K562 (cell line): ENCODE measurements at regions not wholly inside any gene's neighbourhood (a gene's known extent, or its start where the extent isn't known, plus 50 kb on each side); places are given as distances from the start of the nearest gene placed in this dataset.

ENCODE experiments used
- ATAC-seq: fragments of 200-7000 bp; cut with Tn5 transposase; 3 replicates; pipeline ENCODE4 v1.9.1; 2020; ENCODE audit warnings: moderate library complexity
- BruUV-seq: library from RNA; stranded (reverse); fragments of 400-500 nt; replicated peaks from 2 replicates; lab custom pipeline; 2021; lab: Mats Ljungman, UMichigan
- CTCF ChIA-PET: fragments of 300-600 bp; formaldehyde crosslinking; extraction: SDS; loops from one replicate; lab custom pipeline; 2021; ENCODE audit warnings: low intra/inter-chr PET ratio; lab: Yijun Ruan, JAX
- POLR2A ChIA-PET: fragments of 300-600, 350-650 bp; sonication (Branson Sonifier 250); formaldehyde crosslinking; extraction: SDS; loops from one replicate; lab custom pipeline; 2021; ENCODE audit warnings: antibody characterized with exemption, inconsistent platforms; lab: Yijun Ruan, JAX
- DNase-seq, 4 experiments: peaks; one replicate each; pipeline versions ENCODE4 v3.0.0 to v3.0.0-alpha.2; 2011 to 2018; ENCODE audit warnings: low spot score in 3 of 4, mixed read lengths in 3 of 4; ENCODE audit errors: extremely low read depth in 1 of 4
- FAIRE-seq: peaks from 2 replicates; lab custom pipeline; 2011; peaks lifted over from hg19 to GRCh38; lab: Jason Lieb, UNC
- H2AFZ ChIP-seq: 2 replicates; pipeline ENCODE4 v1.6.0; 2011; ENCODE audit warnings: low read depth, low read length, control low read depth, inconsistent platforms
- H3K27ac ChIP-seq: fragments of 200-600 bp; 3 replicates; pipeline ENCODE4 v1.8.0; 2011; ENCODE audit warnings: low read depth, mild to moderate bottlenecking, control low read depth, inconsistent platforms, low read length, moderate library complexity, mixed read lengths; ENCODE audit errors: extremely low read depth
- H3K27me3 ChIP-seq, 2 experiments: fragments of 300-600 bp in 1 of 2; 2 replicates in 1 of 2; 3 replicates in 1 of 2; pipeline versions ENCODE4 v1.6.0 to v1.8.0; 2011; ENCODE audit warnings: inconsistent platforms in 2 of 2, low read length in 2 of 2, mild to moderate bottlenecking in 1 of 2, mixed read lengths in 1 of 2, moderate library complexity in 1 of 2; ENCODE audit not compliant: control insufficient read depth in 2 of 2, insufficient read depth in 2 of 2
- H3K36me3 ChIP-seq: fragments of 300-600 bp; 3 replicates; pipeline ENCODE4 v1.8.0; 2011; ENCODE audit warnings: mild to moderate bottlenecking, low read length, inconsistent platforms; ENCODE audit not compliant: control insufficient read depth, insufficient read depth
- H3K4me1 ChIP-seq, 2 experiments: fragments of 200-600 bp in 1 of 2; replicated peaks in 1 of 2; 2 replicates in 1 of 2; 3 replicates in 1 of 2; pipeline versions ENCODE4 v1.5.1 to v1.8.0; 2011; ENCODE audit warnings: inconsistent platforms in 2 of 2, low read length in 2 of 2, mild to moderate bottlenecking in 1 of 2, mixed read lengths in 1 of 2, moderate library complexity in 1 of 2; ENCODE audit not compliant: control insufficient read depth in 2 of 2, insufficient read depth in 2 of 2
- H3K4me2 ChIP-seq: 2 replicates; pipeline ENCODE4 v1.6.1; 2011; ENCODE audit warnings: low read length, control low read depth, inconsistent platforms, mixed read lengths; ENCODE audit not compliant: insufficient read depth
- H3K4me3 ChIP-seq: fragments of 200-600 bp; sonication (generic), shearing (Covaris generic); 2 replicates; pipeline ENCODE4 v1.5.1; 2016; ENCODE audit warnings: control low read depth, inconsistent platforms
- H3K79me2 ChIP-seq: fragments of 200-600 bp; 3 replicates; pipeline ENCODE4 v1.8.0; 2011; ENCODE audit warnings: low read length, inconsistent platforms; ENCODE audit not compliant: control insufficient read depth, insufficient read depth
- H3K9ac ChIP-seq, 2 experiments: 2 replicates each; pipeline versions ENCODE4 v1.6.0 to v1.6.1; 2011; ENCODE audit warnings: low read depth in 2 of 2, low read length in 2 of 2, control low read depth in 1 of 2, inconsistent platforms in 1 of 2, mild to moderate bottlenecking in 1 of 2, mixed read lengths in 1 of 2; ENCODE audit not compliant: insufficient read depth in 1 of 2
- H3K9me1 ChIP-seq: one replicate; pipeline ENCODE4 v1.6.0; 2011; ENCODE audit warnings: inconsistent platforms, mild to moderate bottlenecking, low read length, moderate library complexity; ENCODE audit not compliant: control insufficient read depth, insufficient read depth
- H3K9me3 ChIP-seq: replicated peaks from 2 replicates; pipeline ENCODE4 v1.5.1; 2011; ENCODE audit warnings: low read depth, low read length, inconsistent platforms; ENCODE audit not compliant: control insufficient read depth, insufficient read depth
- H4K20me1 ChIP-seq: replicated peaks from 2 replicates; pipeline ENCODE4 v1.6.1; 2011; ENCODE audit warnings: low read length, inconsistent platforms, mixed read lengths; ENCODE audit not compliant: control insufficient read depth, insufficient read depth
- CBFA2T2 ChIP-seq: fragments of 450-650 bp; conservative IDR thresholded peaks from 2 replicates; pipeline ENCODE4 v1.6.1; 2017; ENCODE audit warnings: mild to moderate bottlenecking
- NFIC ChIP-seq: fragments of 450-650 bp; IDR thresholded peaks from 2 replicates; pipeline ENCODE4 v1.6.1; 2017; ENCODE audit warnings: mild to moderate bottlenecking, inconsistent platforms
- RBM25 ChIP-seq: fragments of 200-400 bp; formaldehyde crosslinking; IDR thresholded peaks from 2 replicates; pipeline ENCODE4 v1.6.1; 2018; ENCODE audit warnings: low read length, low read depth, moderate library complexity; ENCODE audit not compliant: severe bottlenecking
- SMAD2 ChIP-seq: fragments of 150-350 bp; IDR thresholded peaks from 2 replicates; pipeline ENCODE4 v1.6.1; 2014; ENCODE audit warnings: low read depth, mild to moderate bottlenecking, low read length
- SRSF1 ChIP-seq: fragments of 200-400 bp; formaldehyde crosslinking; IDR thresholded peaks from 2 replicates; pipeline ENCODE4 v1.6.1; 2017; ENCODE audit warnings: mild to moderate bottlenecking, low read depth, low read length, moderate library complexity
- ZFP36 ChIP-seq: fragments of 150-350 bp; IDR thresholded peaks from 2 replicates; pipeline ENCODE4 v1.6.1; 2018; ENCODE audit warnings: low read length, low read depth; ENCODE audit not compliant: partially characterized antibody
- ZNF24 ChIP-seq: fragments of 450-650 bp; IDR thresholded peaks from 2 replicates; pipeline ENCODE4 v1.6.1; 2016
- WGBS: fragments of 100-300 bp; shearing (Covaris generic); methylation state at CpG from one replicate; pipeline ENCODE4 v1.1.6; 2016; ENCODE audit warnings: low coverage, mixed read lengths; ENCODE audit not compliant: insufficient coverage; ENCODE audit errors: missing lambda C conversion rate; 5-methylcytosine and 5-hydroxymethylcytosine counted together
- in situ Hi-C: fragments of 300-500 bp; cut with MboI; formaldehyde crosslinking; loops from 4 replicates; pipeline ENCODE4 v1.15.0; 2018; ENCODE audit warnings: inconsistent platforms, mixed read lengths
- intact Hi-C: fragments of 100-400 bp; cut with micrococcal nuclease; formaldehyde crosslinking; loops from 2 replicates; pipeline ENCODE4 v1.14.2; 2022

- no peak for TF ChIP-seq SRSF1
- TF ChIP-seq SMAD2, result no peak
- TF ChIP-seq, all 486 proteins: peak for 0
Observed at GRCh38 chr9:129430940-129431643, 189.8 kb downstream of the C9orf50 start (continued).

GRCh38 chr9:129428864-129429577, 191.9 kb downstream of the C9orf50 start:
- no peak for ATAC-seq

More at GRCh38 chr9:129428864-129429577, 191.9 kb downstream of the C9orf50 start:
- WGBS, result 38% methylated on average over 9 of the region's 9 CpGs
- TF ChIP-seq NFIC (0 out of 2 replicates have a peak, but pooled peaks have one; percentile 27), RBM25 (peak; percentile 52), CBFA2T2 (no peak), ZNF24 (peak; percentile 90; the same call in 1 of the 2 replicates), ZFP36 (peak; percentile 82)
- TF ChIP-seq, all 486 proteins: peak for 4
- Histone ChIP-seq H3K27me3 (peaks cover 2 to 5% of the 10 kb centered on the region in 2 experiments; a peak in 2 of 5 replicates), H3K27ac (no peak overlapping the region), H3K4me1 (peaks cover 0 to 22% of the 10 kb centered on the region in 2 experiments; a peak in 2 of 5 replicates), H3K4me2 (no peak overlapping the region), H3K9ac (no peak overlapping the region; a peak in 1 of 4 replicates), H2AFZ (no peak overlapping the region), H4K20me1 (no peaks in the 10 kb centered on the region; the same call in 1 of the 2 replicates), H3K36me3 (no peaks in the 10 kb centered on the region), H3K9me3 (no peaks in the 10 kb centered on the region), H3K79me2 (no peaks in the 10 kb centered on the region), H3K9me1 (no peaks in the 10 kb centered on the region), H3K4me3 (no peak overlapping the region)
- no TSS peak for BruUV-seq
- in situ Hi-C loops, result no loop called here
- FAIRE-seq (no peak), DNase-seq (no peak)
- POLR2A ChIA-PET, result interaction anchor here (0.6 to 0.7 kb wide), 3 partner anchors 15 to 543 kb away, joined by 3 to 4 read pairs (median 4); no protein-coding TSS in a partner anchor
- CTCF ChIA-PET, result no interaction called here
- intact Hi-C loops, result no loop called here
